ENCODE measurements at regions not wholly inside any gene's neighbourhood (a gene's known extent, or its start where the extent isn't known, plus 50 kb on each side); places are given as distances from the start of the nearest gene placed in this dataset.
"Not testable (repeated sequence)": the region's sequence is repeated elsewhere in the genome, so short reads cannot be mapped to it uniquely, and the experiment has no call there.

DNA sequence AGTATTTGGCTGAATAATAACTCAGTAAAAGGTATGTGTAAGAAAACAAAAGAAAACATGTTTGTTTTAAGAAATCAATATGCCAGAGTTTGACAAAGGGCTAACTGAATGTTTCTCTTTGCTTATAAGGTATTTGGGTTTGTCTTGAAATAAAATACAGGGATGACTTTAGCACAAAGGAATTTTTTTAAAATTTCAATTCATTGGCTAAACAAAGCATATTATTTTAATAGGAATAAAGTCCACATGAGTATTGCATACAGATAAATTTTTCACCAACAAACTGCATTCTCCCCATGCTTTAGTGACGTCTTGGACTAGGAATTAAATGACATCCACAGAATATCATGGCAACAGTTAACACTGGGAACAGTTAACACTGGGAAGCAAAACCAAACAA lies 480.0 kb upstream of the JAG1 start:
- DNase-seq, result no peak

- no peak for DNase-seq
Measured at GRCh38 chr20:11155156-11155756, 481.5 kb upstream of the JAG1 start.

DNA sequence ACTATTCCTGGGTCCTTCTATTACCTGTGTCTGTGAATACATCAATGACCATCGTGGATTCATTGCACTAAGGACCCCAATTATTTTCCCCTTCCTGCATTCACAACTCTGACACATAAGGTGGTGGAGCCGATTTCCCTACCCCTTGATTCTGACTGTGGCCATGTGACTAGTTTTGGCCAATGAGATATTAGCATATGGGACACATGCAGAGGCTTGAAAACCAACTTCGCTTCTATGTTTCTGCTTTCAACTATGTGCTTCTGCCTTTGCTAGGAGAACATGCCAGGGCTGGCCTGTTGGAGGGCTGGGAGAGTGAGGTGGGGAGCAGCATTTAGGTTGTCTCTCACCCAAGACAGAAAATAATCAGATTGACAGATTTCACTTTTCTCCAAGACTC lies 483.1 kb upstream of the JAG1 start:
- DNase-seq, result no peak

- DNase-seq, result no peak
Measured at GRCh38 chr20:11158146-11158545, 484.3 kb upstream of the JAG1 start.

- no peak for DNase-seq
Measured at GRCh38 chr20:11158589-11158988, 484.8 kb upstream of the JAG1 start.

DNA sequence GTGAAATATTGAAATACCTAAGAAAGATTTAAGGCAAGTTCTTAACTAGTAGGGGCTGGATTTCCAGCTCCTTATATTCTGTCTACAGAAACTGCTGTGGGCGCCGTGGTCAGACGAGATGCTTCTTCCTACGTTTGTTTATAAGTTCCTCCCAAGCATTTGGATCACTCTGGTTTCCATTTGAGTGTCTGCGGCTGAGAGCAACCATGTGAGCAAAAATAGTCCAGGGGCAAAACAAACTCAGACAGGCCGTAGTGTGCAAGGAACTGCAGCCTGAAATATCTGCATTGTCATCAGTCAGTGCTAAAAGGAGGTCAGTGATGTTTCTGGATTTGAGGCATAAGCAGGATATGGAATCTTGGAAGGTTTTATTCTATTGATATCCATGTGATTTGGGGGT lies 485.9 kb upstream of the JAG1 start:
- DNase-seq, result no peak

- no peak for DNase-seq
Measured at GRCh38 chr20:11162026-11162775, 488.4 kb upstream of the JAG1 start.

DNA sequence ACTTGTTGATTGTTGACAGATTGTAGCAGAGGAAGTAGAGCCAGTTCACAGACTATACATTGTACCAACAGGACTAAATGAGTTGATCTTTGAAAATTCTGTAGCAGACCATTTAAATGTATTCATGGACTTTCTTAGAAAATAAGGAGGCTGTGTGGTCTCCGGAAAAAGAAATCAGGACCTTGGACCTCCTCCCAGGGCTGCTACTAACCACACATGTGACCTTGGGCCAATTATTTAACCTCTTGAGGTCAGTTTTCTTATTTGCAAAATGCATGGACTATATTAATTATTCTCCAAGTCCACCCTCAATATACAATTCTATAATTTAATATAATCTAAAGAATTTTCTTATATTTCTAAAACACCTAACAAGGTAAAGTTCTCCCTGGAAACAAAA lies 492.0 kb upstream of the JAG1 start:
- no peak for DNase-seq

GRCh38 chr20:11166712-11167111 lies 492.9 kb upstream of the JAG1 start:
- DNase-seq, result no peak

GRCh38 chr20:11168026-11168425 lies 494.2 kb upstream of the JAG1 start:
- DNase-seq, result no peak

GRCh38 chr20:11170025-11170424 lies 496.2 kb upstream of the JAG1 start:
- no peak for DNase-seq

GRCh38 chr20:11170565-11170964 lies 496.8 kb upstream of the JAG1 start:
- no peak for DNase-seq

DNA sequence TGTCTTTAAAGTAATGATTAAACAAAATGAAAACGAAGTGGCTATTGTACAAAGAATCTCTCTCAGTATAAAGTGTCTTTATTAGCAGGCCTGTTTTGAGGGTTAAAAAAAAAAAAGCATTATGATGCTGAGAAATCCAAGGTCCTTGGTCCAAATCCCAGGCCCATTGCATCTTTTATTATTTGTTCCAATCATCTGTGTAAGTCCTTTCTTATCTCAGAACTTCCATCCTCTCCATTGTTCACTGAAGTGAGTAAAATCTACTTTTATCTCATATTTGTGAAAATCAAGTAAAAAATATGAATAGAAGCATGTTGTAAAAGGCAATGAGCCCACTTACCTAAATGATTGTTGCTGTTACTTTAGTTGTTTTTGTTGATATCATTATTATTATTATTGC lies 499.1 kb upstream of the JAG1 start:
- no peak for DNase-seq

GRCh38 chr20:11173916-11174315 lies 500.1 kb upstream of the JAG1 start:
- DNase-seq, result no peak

- DNase-seq, result no peak
Measured at GRCh38 chr20:11174861-11175260, 501.1 kb upstream of the JAG1 start.

GRCh38 chr20:11176431-11176830 lies 502.6 kb upstream of the JAG1 start:
- DNase-seq, result no peak

DNA sequence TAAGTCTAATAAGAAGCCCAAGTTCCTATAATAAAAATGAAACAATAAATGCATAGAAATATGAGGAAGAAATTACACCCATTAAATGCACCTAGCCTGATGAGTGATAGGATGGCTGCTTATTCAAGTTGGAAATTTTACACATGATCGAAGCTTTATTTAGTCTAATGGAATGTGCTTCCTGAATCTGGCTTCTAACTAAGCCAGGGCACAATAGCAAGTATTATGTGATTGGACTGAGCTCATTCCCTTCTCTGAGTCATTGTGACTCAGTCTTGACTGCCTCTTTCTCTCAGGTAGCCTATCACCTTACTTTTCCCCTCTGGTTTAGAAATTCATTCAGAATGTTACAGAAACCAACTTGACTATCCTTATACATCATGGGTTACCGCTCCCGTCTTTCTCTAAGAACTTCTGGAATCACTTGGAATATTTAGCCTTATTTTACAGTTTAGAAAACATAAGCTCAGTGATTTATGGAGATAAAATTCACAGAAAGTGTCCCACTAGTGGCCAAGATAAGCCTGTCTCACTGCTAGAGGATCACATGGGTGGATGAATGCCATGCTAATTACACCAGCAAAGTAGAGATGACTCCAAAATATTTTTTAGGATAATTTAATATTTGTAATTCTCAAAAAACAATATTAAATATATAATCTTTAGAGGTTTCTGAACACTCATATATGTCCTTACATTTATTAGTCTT lies 505.3 kb upstream of the JAG1 start:
- DNase-seq, result no peak

- DNase-seq, result no peak
Measured at GRCh38 chr20:11180186-11180585, 506.4 kb upstream of the JAG1 start.

GRCh38 chr20:11181129-11181528 lies 507.3 kb upstream of the JAG1 start:
- DNase-seq, result not testable (repeated sequence)

DNA sequence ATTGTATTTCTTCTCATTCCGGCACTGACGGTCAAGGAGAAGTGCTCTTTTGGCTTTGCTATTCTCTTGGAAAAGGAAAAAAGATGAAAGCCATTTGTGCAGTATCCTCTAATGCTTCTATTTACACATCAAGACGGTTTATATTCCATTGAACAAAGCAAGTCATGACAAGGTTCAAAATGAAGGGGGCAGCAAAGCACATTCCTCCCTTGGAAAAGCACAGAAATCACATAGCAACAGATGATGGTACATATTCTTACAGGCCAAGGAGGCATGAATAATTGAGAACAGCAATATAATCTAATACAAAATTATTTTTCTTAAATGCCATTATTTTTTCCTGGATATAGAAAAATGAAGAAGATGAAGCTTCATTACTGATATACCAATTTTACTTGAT lies 508.2 kb upstream of the JAG1 start:
- DNase-seq, result no peak

GRCh38 chr20:11182720-11183119 lies 508.9 kb upstream of the JAG1 start:
- no peak for DNase-seq

DNA sequence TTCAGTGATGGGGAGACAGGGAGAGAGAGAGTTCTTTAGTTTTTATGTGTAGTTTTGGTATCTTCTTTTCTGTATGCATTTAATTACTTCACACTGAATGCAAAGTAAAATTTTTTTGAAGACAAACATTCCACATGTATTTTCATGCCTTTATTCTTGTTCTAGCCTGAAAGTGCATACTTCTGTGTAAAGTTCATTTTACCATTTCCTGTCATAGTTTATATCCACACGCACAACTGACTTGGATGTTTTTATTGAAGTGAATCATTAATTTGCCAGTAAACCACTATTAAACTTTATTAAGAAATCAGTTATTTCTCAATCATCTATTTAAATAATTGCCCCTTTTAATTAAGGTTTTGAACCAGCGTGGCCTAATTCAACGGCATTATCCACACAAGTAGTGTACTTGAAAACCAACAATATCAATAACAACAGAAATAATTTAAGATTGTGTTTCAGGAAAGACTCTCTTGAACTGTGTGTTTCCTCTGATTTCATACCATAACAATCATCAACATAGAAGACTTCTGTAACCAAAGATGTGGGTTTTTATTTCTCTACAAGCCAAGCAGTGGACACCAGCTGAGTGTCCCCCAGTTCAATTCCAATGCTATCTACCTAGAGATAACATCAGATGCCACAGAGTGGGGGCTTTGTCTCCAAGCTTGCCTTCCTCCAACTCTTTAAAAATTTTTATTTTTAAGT lies 512.7 kb upstream of the JAG1 start:
- no peak for DNase-seq

GRCh38 chr20:11188843-11189603 lies 515.2 kb upstream of the JAG1 start:
- DNase-seq, result no peak
